Trophoblast cell (in vitro differentiated cells and primary cell): ENCODE measurements at regions not wholly inside any gene's neighbourhood (a gene's known extent, or its start where the extent isn't known, plus 50 kb on each side); places are given as distances from the start of the nearest gene placed in this dataset.
"Not testable (repeated sequence)": the region's sequence is repeated elsewhere in the genome, so short reads cannot be mapped to it uniquely, and the experiment has no call there.

Experiments used
- DNase-seq, 2 donors: peaks; one replicate each; pipeline ENCODE4 v3.0.0-alpha.2; 2016
- H2AFZ ChIP-seq: 2 replicates; pipeline ENCODE4 v1.6.1; 2013; ENCODE audit warnings: low read length, moderate library complexity, mild to moderate bottlenecking; ENCODE audit not compliant: insufficient read depth, poor library complexity
- H2AK5ac ChIP-seq: 2 replicates; pipeline ENCODE4 v1.6.1; 2013; ENCODE audit warnings: mild to moderate bottlenecking, low read length
- H2BK120ac ChIP-seq: 2 replicates; pipeline ENCODE4 v1.6.1; 2013; ENCODE audit warnings: low read length, mild to moderate bottlenecking, moderate library complexity; ENCODE audit not compliant: insufficient read depth, poor library complexity
- H2BK12ac ChIP-seq: 2 replicates; pipeline ENCODE4 v1.6.1; 2013; ENCODE audit warnings: mild to moderate bottlenecking, low read length, moderate library complexity
- H2BK5ac ChIP-seq: 2 replicates; pipeline ENCODE4 v1.6.1; 2013; ENCODE audit warnings: low read length, low read depth, moderate library complexity, mild to moderate bottlenecking; ENCODE audit not compliant: poor library complexity
- H3K14ac ChIP-seq: 2 replicates; pipeline ENCODE4 v1.6.1; 2013; ENCODE audit warnings: mild to moderate bottlenecking, low read length
- H3K18ac ChIP-seq: 2 replicates; pipeline ENCODE4 v1.6.1; 2013; ENCODE audit warnings: mild to moderate bottlenecking, low read length
- H3K23ac ChIP-seq: 2 replicates; pipeline ENCODE4 v1.6.1; 2013; ENCODE audit warnings: low read length
- H3K27ac ChIP-seq: 2 replicates; pipeline ENCODE4 v1.5.1; 2013; ENCODE audit warnings: low read depth, mild to moderate bottlenecking, inconsistent platforms, low read length, moderate library complexity
- H3K27me3 ChIP-seq: 2 replicates; pipeline ENCODE4 v1.6.1; 2013; ENCODE audit warnings: inconsistent platforms, mild to moderate bottlenecking, low read length, moderate library complexity; ENCODE audit not compliant: insufficient read depth
- H3K36me3 ChIP-seq, 2 experiments: 1 replicate in 1 of 2; 2 replicates in 1 of 2; pipeline ENCODE4 v1.6.1; 2013; ENCODE audit warnings: low read length in 2 of 2, mild to moderate bottlenecking in 2 of 2, moderate library complexity in 1 of 2; ENCODE audit not compliant: insufficient read depth in 2 of 2, control insufficient read depth in 1 of 2
- H3K4ac ChIP-seq: 2 replicates; pipeline ENCODE4 v1.6.1; 2013; ENCODE audit warnings: low read depth, mild to moderate bottlenecking, low read length, moderate library complexity
- H3K4me1 ChIP-seq, 2 experiments: 1 replicate in 1 of 2; 2 replicates in 1 of 2; pipeline ENCODE4 v1.6.1; 2013; ENCODE audit warnings: low read length in 2 of 2, mild to moderate bottlenecking in 2 of 2, moderate library complexity in 1 of 2; ENCODE audit not compliant: insufficient read depth in 2 of 2, control insufficient read depth in 1 of 2
- H3K4me2 ChIP-seq: 2 replicates; pipeline ENCODE4 v1.6.1; 2013; ENCODE audit warnings: inconsistent platforms, mild to moderate bottlenecking, low read length, moderate library complexity
- H3K4me3 ChIP-seq: 2 replicates; pipeline ENCODE4 v1.5.1; 2013; ENCODE audit warnings: mild to moderate bottlenecking, low read depth, low read length, inconsistent platforms
- H3K79me1 ChIP-seq: one replicate; pipeline ENCODE4 v1.6.1; 2013; ENCODE audit warnings: low read length
- H3K79me2 ChIP-seq: 2 replicates; pipeline ENCODE4 v1.6.1; 2013; ENCODE audit warnings: low read length, mild to moderate bottlenecking; ENCODE audit not compliant: control insufficient read depth, insufficient read depth, poor library complexity
- H3K9ac ChIP-seq: 2 replicates; pipeline ENCODE4 v1.6.1; 2013; ENCODE audit warnings: mild to moderate bottlenecking, low read length
- H3K9me3 ChIP-seq: 2 replicates; pipeline ENCODE4 v1.6.1; 2013; ENCODE audit warnings: low read depth, mild to moderate bottlenecking, control low read depth, inconsistent platforms, low read length; ENCODE audit not compliant: insufficient read depth
- H4K12ac ChIP-seq: 2 replicates; pipeline ENCODE4 v1.6.1; 2013; ENCODE audit warnings: low read depth, mild to moderate bottlenecking, low read length, moderate library complexity
- H4K8ac ChIP-seq: 2 replicates; pipeline ENCODE4 v1.6.1; 2013; ENCODE audit warnings: low read depth, mild to moderate bottlenecking, low read length, moderate library complexity
- H4K91ac ChIP-seq: one replicate; pipeline ENCODE4 v1.6.1; 2013; ENCODE audit warnings: low read depth, mild to moderate bottlenecking, low read length, moderate library complexity
- WGBS: extraction: QIAGEN DNeasy Blood & Tissue Kit; methylation state at CpG from one replicate; pipeline ENCODE4 v1.1.7; 2013; ENCODE audit warnings: missing lambda C conversion rate; ENCODE audit not compliant: insufficient read length, insufficient coverage; ENCODE audit errors: extremely low coverage; 5-methylcytosine and 5-hydroxymethylcytosine counted together

- Histone ChIP-seq H2AK5ac (no peak overlapping the region), H3K4me3 (peak overlapping the region; percentile 57), H3K9ac (peak overlapping the region; percentile 67), H2BK120ac (no peak overlapping the region), H3K14ac (no peak overlapping the region), H4K12ac (no peak overlapping the region), H3K27me3 (no peaks in the 10 kb centered on the region), H3K4me2 (no peak overlapping the region), H3K9me3 (peaks cover 13% of the 10 kb centered on the region), H3K36me3 (peaks cover 0 to 2% of the 10 kb centered on the region in 2 experiments), H3K27ac (no peak overlapping the region), H3K23ac (peak overlapping the region; percentile 86), H2AFZ (no peak overlapping the region), H2BK12ac (no peak overlapping the region), H2BK5ac (no peak overlapping the region), H4K8ac (no peak overlapping the region), H3K18ac (no peak overlapping the region), H3K79me1 (no peaks in the 10 kb centered on the region), H3K4ac (no peak overlapping the region), H4K91ac (no peak overlapping the region), H3K4me1 (no peaks in the 10 kb centered on the region), H3K79me2 (no peaks in the 10 kb centered on the region)
- no peak for DNase-seq
- no CpG with 5 or more reads among the region's 3 CpGs for WGBS
Measured at GRCh38 chr2:226087051-226087450, 687.5 kb downstream of the NYAP2 start.

- no peak overlapping the region for H2AK5ac ChIP-seq
- no CpG with 5 or more reads among the region's 1 CpG for WGBS
Measured at GRCh38 chr2:226086190-226086589, 686.7 kb downstream of the NYAP2 start.

GRCh38 chr2:226085425-226085824 lies 685.9 kb downstream of the NYAP2 start:
- H3K4me2 ChIP-seq, H2AK5ac ChIP-seq, DNase-seq, H3K23ac ChIP-seq, H3K79me1 ChIP-seq, H4K91ac ChIP-seq, H4K8ac ChIP-seq, H3K14ac ChIP-seq, H3K27me3 ChIP-seq, H3K18ac ChIP-seq, H3K27ac ChIP-seq, H2BK12ac ChIP-seq, H3K4ac ChIP-seq, H3K4me3 ChIP-seq, H2AFZ ChIP-seq, H2BK120ac ChIP-seq, H3K4me1 ChIP-seq, H4K12ac ChIP-seq, H2BK5ac ChIP-seq, H3K9ac ChIP-seq, H3K36me3 ChIP-seq, H3K79me2 ChIP-seq: not testable (repeated sequence)
- peaks cover 11% of the 10 kb centered on the region for H3K9me3 ChIP-seq

More at GRCh38 chr2:226086190-226086589, 686.7 kb downstream of the NYAP2 start:
- Histone ChIP-seq H3K23ac (no peak overlapping the region), H4K8ac (no peak overlapping the region), H3K18ac (no peak overlapping the region), H3K14ac (no peak overlapping the region), H3K79me2 (no peaks in the 10 kb centered on the region), H2BK12ac (no peak overlapping the region), H3K4me1 (no peaks in the 10 kb centered on the region), H3K9me3 (peaks cover 11% of the 10 kb centered on the region), H3K79me1 (no peaks in the 10 kb centered on the region), H2BK120ac (no peak overlapping the region), H3K4me2 (no peak overlapping the region), H4K91ac (no peak overlapping the region), H3K9ac (no peak overlapping the region), H3K4me3 (no peak overlapping the region), H3K27ac (no peak overlapping the region), H3K4ac (no peak overlapping the region), H4K12ac (no peak overlapping the region), H2BK5ac (no peak overlapping the region), H3K36me3 (peaks cover 0 to 2% of the 10 kb centered on the region in 2 experiments), H2AFZ (no peak overlapping the region), H3K27me3 (no peaks in the 10 kb centered on the region)
- DNase-seq, result no peak

GRCh38 chr2:226080334-226080733 lies 680.8 kb downstream of the NYAP2 start:
- no peak overlapping the region for H3K18ac ChIP-seq
- no peak overlapping the region for H4K8ac ChIP-seq
- H3K4me2 ChIP-seq, result no peak overlapping the region
- H3K27me3 ChIP-seq, result no peaks in the 10 kb centered on the region
- no peaks in the 10 kb centered on the region for H3K36me3 ChIP-seq
- no peak overlapping the region for H2BK5ac ChIP-seq
- no peak overlapping the region for H2BK120ac ChIP-seq
- H3K4ac ChIP-seq, result no peak overlapping the region
- H3K4me3 ChIP-seq, result no peak overlapping the region
- no peak overlapping the region for H2BK12ac ChIP-seq
- H4K91ac ChIP-seq, result no peak overlapping the region
- H2AK5ac ChIP-seq, result no peak overlapping the region
- peaks cover 3% of the 10 kb centered on the region for H3K9me3 ChIP-seq
- no peak overlapping the region for H3K23ac ChIP-seq
- no peaks in the 10 kb centered on the region for H3K79me1 ChIP-seq
- DNase-seq, result no peak
- no peak overlapping the region for H2AFZ ChIP-seq
- no peak overlapping the region for H3K9ac ChIP-seq
- no peak overlapping the region for H3K27ac ChIP-seq
- no peaks in the 10 kb centered on the region for H3K79me2 ChIP-seq
- no peak overlapping the region for H3K14ac ChIP-seq
- H4K12ac ChIP-seq, result no peak overlapping the region
- no peaks in the 10 kb centered on the region for H3K4me1 ChIP-seq
